ENCODE measurements at regions not wholly inside any gene's neighbourhood (a gene's known extent, or its start where the extent isn't known, plus 50 kb on each side); places are given as distances from the start of the nearest gene placed in this dataset.

DNA sequence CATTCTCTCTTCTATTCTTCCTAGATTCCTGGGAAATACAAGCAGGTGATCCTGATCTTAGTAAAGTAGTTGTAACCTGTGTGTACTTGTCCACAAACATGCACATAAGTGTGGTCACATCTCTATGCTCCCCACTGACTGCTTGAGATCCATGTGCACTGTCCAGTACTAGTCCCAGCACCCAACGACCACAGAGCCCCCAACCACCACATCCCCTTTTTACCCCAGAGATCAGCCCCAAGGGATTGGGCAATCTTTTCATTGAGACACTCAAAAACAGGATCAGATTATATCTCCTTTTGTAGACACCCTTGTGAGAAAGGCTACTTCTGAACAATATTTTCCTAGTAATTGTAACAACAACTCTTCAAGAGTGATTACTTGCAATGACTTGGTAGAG, 240.6 kb downstream of the ACTL7B start:
- Histone ChIP-seq H3K27me3 (ENCODE audit: control insufficient read depth in 4 of 4, insufficient read depth in 4 of 4, low read length in 3 of 4) (peaks cover 0 to 12% (median 3%) of the 10 kb centered on the region in 4 donors), H3K4me1 (ENCODE audit: control insufficient read depth in 4 of 4, insufficient read depth in 4 of 4, low read length in 3 of 4) (no peaks in the 10 kb centered on the region), H3K36me3 (ENCODE audit: control insufficient read depth in 4 of 4, insufficient read depth in 3 of 4, low read depth in 1 of 4, low read length in 3 of 4) (no peaks in the 10 kb centered on the region), H3K9ac (ENCODE audit: low read depth in 1 of 2, low read length in 2 of 2) (no peak overlapping the region), H3K9me3 (ENCODE audit: control insufficient read depth in 4 of 4, low read length in 3 of 4) (no peaks in the 10 kb centered on the region), H3K4me3 (ENCODE audit: low read depth in 1 of 3, low read length in 3 of 3) (no peak overlapping the region), H3K27ac (ENCODE audit: low read depth in 1 of 2, low read length in 2 of 2) (no peak overlapping the region)
- 40% methylated on average over 1 of the region's 1 CpG for WGBS
- TF ChIP-seq HNF4A (conservative IDR thresholded peaks at IDR 0.05) (no peak), GABPA (IDR thresholded peaks at IDR 0.05 in 1 of 2, conservative IDR thresholded peaks at IDR 0.05 in 1 of 2) (no peak), HNF4G (IDR thresholded peaks at IDR 0.05) (no peak), FOXA1 (IDR thresholded peaks at IDR 0.05) (no peak), MAX (IDR thresholded peaks at IDR 0.05) (no peak), JUND (IDR thresholded peaks at IDR 0.05) (no peak), RXRA (IDR thresholded peaks at IDR 0.05) (no peak), FOXA2 (IDR thresholded peaks at IDR 0.05) (no peak), YY1 (IDR thresholded peaks at IDR 0.05) (no peak), NR2F2 (IDR thresholded peaks at IDR 0.05) (no peak), EGR1 (IDR thresholded peaks at IDR 0.05; ENCODE audit: low read depth in 2 of 2) (no peak), TAF1 (conservative IDR thresholded peaks at IDR 0.05) (no peak), SP1 (IDR thresholded peaks at IDR 0.05) (no peak)
- TF ChIP-seq, protein P1, sequence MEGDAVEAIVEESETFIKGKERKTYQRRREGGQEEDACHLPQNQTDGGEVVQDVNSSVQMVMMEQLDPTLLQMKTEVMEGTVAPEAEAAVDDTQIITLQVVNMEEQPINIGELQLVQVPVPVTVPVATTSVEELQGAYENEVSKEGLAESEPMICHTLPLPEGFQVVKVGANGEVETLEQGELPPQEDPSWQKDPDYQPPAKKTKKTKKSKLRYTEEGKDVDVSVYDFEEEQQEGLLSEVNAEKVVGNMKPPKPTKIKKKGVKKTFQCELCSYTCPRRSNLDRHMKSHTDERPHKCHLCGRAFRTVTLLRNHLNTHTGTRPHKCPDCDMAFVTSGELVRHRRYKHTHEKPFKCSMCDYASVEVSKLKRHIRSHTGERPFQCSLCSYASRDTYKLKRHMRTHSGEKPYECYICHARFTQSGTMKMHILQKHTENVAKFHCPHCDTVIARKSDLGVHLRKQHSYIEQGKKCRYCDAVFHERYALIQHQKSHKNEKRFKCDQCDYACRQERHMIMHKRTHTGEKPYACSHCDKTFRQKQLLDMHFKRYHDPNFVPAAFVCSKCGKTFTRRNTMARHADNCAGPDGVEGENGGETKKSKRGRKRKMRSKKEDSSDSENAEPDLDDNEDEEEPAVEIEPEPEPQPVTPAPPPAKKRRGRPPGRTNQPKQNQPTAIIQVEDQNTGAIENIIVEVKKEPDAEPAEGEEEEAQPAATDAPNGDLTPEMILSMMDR (IDR thresholded peaks at IDR 0.05; ENCODE audit: low read depth, low read length, missing input control) = no peak
- TF ChIP-seq, protein P2, sequence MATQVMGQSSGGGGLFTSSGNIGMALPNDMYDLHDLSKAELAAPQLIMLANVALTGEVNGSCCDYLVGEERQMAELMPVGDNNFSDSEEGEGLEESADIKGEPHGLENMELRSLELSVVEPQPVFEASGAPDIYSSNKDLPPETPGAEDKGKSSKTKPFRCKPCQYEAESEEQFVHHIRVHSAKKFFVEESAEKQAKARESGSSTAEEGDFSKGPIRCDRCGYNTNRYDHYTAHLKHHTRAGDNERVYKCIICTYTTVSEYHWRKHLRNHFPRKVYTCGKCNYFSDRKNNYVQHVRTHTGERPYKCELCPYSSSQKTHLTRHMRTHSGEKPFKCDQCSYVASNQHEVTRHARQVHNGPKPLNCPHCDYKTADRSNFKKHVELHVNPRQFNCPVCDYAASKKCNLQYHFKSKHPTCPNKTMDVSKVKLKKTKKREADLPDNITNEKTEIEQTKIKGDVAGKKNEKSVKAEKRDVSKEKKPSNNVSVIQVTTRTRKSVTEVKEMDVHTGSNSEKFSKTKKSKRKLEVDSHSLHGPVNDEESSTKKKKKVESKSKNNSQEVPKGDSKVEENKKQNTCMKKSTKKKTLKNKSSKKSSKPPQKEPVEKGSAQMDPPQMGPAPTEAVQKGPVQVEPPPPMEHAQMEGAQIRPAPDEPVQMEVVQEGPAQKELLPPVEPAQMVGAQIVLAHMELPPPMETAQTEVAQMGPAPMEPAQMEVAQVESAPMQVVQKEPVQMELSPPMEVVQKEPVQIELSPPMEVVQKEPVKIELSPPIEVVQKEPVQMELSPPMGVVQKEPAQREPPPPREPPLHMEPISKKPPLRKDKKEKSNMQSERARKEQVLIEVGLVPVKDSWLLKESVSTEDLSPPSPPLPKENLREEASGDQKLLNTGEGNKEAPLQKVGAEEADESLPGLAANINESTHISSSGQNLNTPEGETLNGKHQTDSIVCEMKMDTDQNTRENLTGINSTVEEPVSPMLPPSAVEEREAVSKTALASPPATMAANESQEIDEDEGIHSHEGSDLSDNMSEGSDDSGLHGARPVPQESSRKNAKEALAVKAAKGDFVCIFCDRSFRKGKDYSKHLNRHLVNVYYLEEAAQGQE (IDR thresholded peaks at IDR 0.05) = no peak
- TF ChIP-seq, protein P3, sequence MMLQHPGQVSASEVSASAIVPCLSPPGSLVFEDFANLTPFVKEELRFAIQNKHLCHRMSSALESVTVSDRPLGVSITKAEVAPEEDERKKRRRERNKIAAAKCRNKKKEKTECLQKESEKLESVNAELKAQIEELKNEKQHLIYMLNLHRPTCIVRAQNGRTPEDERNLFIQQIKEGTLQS (IDR thresholded peaks at IDR 0.05) = no peak
- no peak for DNase-seq (ENCODE audit: low spot score)

DNA sequence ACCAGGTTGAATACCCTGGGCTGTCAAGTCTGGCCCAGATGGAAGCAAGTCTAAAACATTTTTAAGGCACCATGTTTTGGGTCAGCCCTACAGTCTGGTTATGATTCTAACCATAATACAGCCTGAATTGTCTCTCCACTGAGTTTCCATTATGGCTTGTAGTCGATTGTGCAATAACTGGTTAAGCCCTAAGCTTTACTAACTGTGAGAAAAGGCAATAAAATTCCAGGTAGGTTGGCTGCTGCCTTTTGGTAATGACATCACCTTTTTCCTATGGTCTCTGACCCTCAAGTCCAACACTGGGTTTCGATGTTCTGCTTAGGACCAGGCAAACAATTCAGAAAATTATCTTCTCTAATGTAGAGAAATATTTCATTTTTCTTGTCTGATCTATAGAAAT, 243.3 kb downstream of the ACTL7B start:
- no peak overlapping the region for H3K9ac ChIP-seq (ENCODE audit: low read depth in 1 of 2, low read length in 2 of 2)
- peaks cover 0 to 4% (median 3%) of the 10 kb centered on the region in 4 donors for H3K27me3 ChIP-seq (ENCODE audit: control insufficient read depth in 4 of 4, insufficient read depth in 4 of 4, low read length in 3 of 4)
- H3K4me1 ChIP-seq (ENCODE audit: control insufficient read depth in 4 of 4, insufficient read depth in 4 of 4, low read length in 3 of 4) = no peaks in the 10 kb centered on the region
- H3K36me3 ChIP-seq (ENCODE audit: control insufficient read depth in 4 of 4, insufficient read depth in 3 of 4, low read depth in 1 of 4, low read length in 3 of 4) = no peaks in the 10 kb centered on the region
- no peaks in the 10 kb centered on the region for H3K9me3 ChIP-seq (ENCODE audit: control insufficient read depth in 4 of 4, low read length in 3 of 4)
- no peak overlapping the region for H3K27ac ChIP-seq (ENCODE audit: low read depth in 1 of 2, low read length in 2 of 2)
- TF ChIP-seq FOXA1 (IDR thresholded peaks at IDR 0.05) = no peak
- no peak for TF ChIP-seq MAX (IDR thresholded peaks at IDR 0.05)
- TF ChIP-seq FOXA2 (IDR thresholded peaks at IDR 0.05) = no peak
- TF ChIP-seq RXRA (IDR thresholded peaks at IDR 0.05) = no peak
- no peak for TF ChIP-seq YY1 (IDR thresholded peaks at IDR 0.05)
- TF ChIP-seq HNF4G (IDR thresholded peaks at IDR 0.05) = no peak
- no peak for TF ChIP-seq NR2F2 (IDR thresholded peaks at IDR 0.05)
- DNase-seq (ENCODE audit: low spot score) = no peak
- 60% methylated on average over 2 of the region's 2 CpGs for WGBS
- H3K4me3 ChIP-seq (ENCODE audit: low read depth in 1 of 3, low read length in 3 of 3) = no peak overlapping the region
